ENCODE measurements at regions not wholly inside any gene's neighbourhood (a gene's known extent, or its start where the extent isn't known, plus 50 kb on each side); places are given as distances from the start of the nearest gene placed in this dataset.

DNA sequence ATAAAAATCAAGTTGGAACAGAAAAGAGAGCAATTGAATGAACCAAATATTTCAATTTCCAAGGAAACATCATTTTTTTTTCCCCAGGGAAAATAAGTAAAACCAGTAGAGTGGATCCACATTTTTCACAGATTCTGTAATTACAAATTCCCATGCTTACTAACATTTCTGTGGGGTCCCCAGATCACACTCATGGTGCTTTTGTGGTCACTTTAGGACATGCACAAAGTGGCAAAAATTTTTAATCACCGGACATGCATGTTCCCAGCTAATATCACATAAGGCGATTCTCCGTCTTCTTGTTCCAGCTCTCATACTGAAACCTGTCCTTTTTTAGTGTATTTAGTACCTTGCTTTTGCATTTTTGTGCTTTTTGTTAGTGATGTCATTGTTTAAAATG is 748.2 kb upstream of the SLITRK1 start:
- TF ChIP-seq POLR2A (IDR thresholded peaks at IDR 0.05; ENCODE audit: low read length) (no peak), GATA1 (IDR thresholded peaks at IDR 0.05; ENCODE audit: low read depth, low read length) (no peak)

Data from erythroblast (primary cell).